ENCODE measurements at regions not wholly inside any gene's neighbourhood (a gene's known extent, or its start where the extent isn't known, plus 50 kb on each side); places are given as distances from the start of the nearest gene placed in this dataset.

GRCh38 chr22:48257685-48258055, 1495.2 kb downstream of the TBC1D22A start:
- TF ChIP-seq CTCF (IDR thresholded peaks at IDR 0.05; ENCODE audit: insufficient read depth, missing control alignments), result no peak
- DNase-seq (ENCODE audit: insufficient read length, low spot score) (no peak), FAIRE-seq (no peak)

GRCh38 chr22:48256776-48257684, 1494.6 kb downstream of the TBC1D22A start:
- no peak for TF ChIP-seq CTCF (IDR thresholded peaks at IDR 0.05; ENCODE audit: insufficient read depth, missing control alignments)
- no peak for FAIRE-seq
- DNase-seq (ENCODE audit: insufficient read length, low spot score), result no peak

DNA sequence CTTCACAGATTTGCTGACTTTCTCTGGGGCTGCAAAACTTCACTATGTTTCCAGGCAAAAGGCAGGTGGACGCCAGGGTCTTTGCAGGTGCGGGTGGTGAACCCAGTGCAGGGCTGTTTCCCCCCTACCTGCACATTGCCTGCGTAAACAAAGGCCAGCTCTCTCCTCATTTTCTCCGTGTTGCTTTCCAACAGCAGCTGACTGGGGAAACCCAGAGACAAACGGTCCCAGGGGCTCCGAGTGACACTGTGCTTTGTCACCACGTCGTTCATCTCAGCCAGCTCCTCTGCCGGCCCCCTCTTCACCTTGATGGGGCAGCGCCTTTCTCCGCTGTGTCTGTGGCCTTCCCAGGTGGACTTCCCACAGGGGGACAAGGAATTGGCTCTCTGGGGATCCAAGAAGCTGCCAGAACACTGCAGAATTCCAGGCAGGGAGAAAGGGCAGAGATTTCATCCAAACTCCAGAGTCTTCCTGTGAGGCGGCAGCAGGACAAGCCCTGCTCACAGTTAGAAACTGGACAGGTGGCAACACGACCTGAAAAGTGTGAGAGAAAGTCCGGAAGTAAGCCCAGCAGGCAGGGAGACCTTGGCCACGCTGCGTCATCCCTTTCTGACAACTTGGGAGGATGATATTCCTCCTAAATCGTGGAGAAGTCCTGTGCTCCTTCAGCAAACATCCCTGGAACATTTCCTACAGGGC, 1493.7 kb downstream of the TBC1D22A start:
- DNase-seq (ENCODE audit: insufficient read length, low spot score), result no peak

GRCh38 chr22:48254311-48254873, 1491.9 kb downstream of the TBC1D22A start:
- TF ChIP-seq CTCF (IDR thresholded peaks at IDR 0.05; ENCODE audit: insufficient read depth, missing control alignments), result no peak
- no peak for FAIRE-seq
- DNase-seq (ENCODE audit: insufficient read length, low spot score), result no peak

More for the DNA sequence above, 1493.7 kb downstream of the TBC1D22A start:
- no peak for TF ChIP-seq CTCF (IDR thresholded peaks at IDR 0.05; ENCODE audit: insufficient read depth, missing control alignments)
- FAIRE-seq, result no peak

GRCh38 chr22:48253573-48253972, 1491.1 kb downstream of the TBC1D22A start:
- no peak for TF ChIP-seq CTCF (IDR thresholded peaks at IDR 0.05; ENCODE audit: insufficient read depth, missing control alignments)
- FAIRE-seq (no peak), DNase-seq (ENCODE audit: insufficient read length, low spot score) (no peak)

- TF ChIP-seq CTCF (IDR thresholded peaks at IDR 0.05; ENCODE audit: insufficient read depth, missing control alignments), result no peak
- FAIRE-seq, result no peak
- no peak for DNase-seq (ENCODE audit: insufficient read length, low spot score)
Observed at GRCh38 chr22:48253136-48253535, 1490.7 kb downstream of the TBC1D22A start.

Measured in D721Med (cell line).